SK-N-SH (cell line): ENCODE measurements at regions not wholly inside any gene's neighbourhood (a gene's known extent, or its start where the extent isn't known, plus 50 kb on each side); places are given as distances from the start of the nearest gene placed in this dataset.
"Not testable (repeated sequence)": the region's sequence is repeated elsewhere in the genome, so short reads cannot be mapped to it uniquely, and the experiment has no call there.

Experiments
- CTCF ChIA-PET: fragments of 300-600, 350-600 bp; formaldehyde crosslinking; extraction: SDS; loops from one replicate; lab custom pipeline; 2021; lab: Yijun Ruan, JAX
- POLR2A ChIA-PET: fragments of 350-600 bp; sonication (Branson Sonifier 250); formaldehyde crosslinking; extraction: SDS; loops from one replicate; lab custom pipeline; 2020; ENCODE audit warnings: antibody characterized with exemption, inconsistent platforms; lab: Yijun Ruan, JAX
- DNase-seq: peaks from one replicate; pipeline ENCODE4 v3.0.0; 2012
- H2AFZ ChIP-seq: fragments of 200-600 bp; sonication (generic); 2 replicates; pipeline ENCODE4 v1.8.1; 2016; ENCODE audit warnings: antibody characterized with exemption, mild to moderate bottlenecking, low read depth
- H3F3A ChIP-seq: fragments of 200-600 bp; sonication (generic); replicated peaks from 2 replicates; pipeline ENCODE3; 2016; ENCODE audit warnings: antibody characterized with exemption, mild to moderate bottlenecking; ENCODE audit not compliant: insufficient read depth
- H3K27ac ChIP-seq, 2 experiments: fragments of 200-500 bp in 1 of 2; fragments of 200-600 bp in 1 of 2; sonication (Bioruptor generic) in 1 of 2; sonication (generic), shearing (Covaris generic) in 1 of 2; 2 replicates each; pipeline versions ENCODE4 v1.5.1 to v1.6.1; 2014 to 2016; ENCODE audit warnings: low read depth in 2 of 2, inconsistent platforms in 1 of 2, low read length in 1 of 2, mild to moderate bottlenecking in 1 of 2, mixed read lengths in 1 of 2
- H3K27me3 ChIP-seq: fragments of 200-600 bp; sonication (generic), shearing (Covaris generic); 2 replicates; pipeline ENCODE4 v1.6.1; 2016; ENCODE audit warnings: mixed run types; ENCODE audit not compliant: insufficient read depth
- H3K36me3 ChIP-seq, 2 experiments: fragments of 200-500 bp in 1 of 2; fragments of 200-600 bp in 1 of 2; sonication (Bioruptor generic) in 1 of 2; sonication (generic) in 1 of 2; replicated peaks in 1 of 2; 2 replicates each; pipeline versions ENCODE3 to v1.5.1; 2014 to 2016; ENCODE audit warnings: low read length in 1 of 2, mild to moderate bottlenecking in 1 of 2; ENCODE audit not compliant: insufficient read depth in 2 of 2, control insufficient read depth in 1 of 2
- H3K4me1 ChIP-seq, 2 experiments: fragments of 200-500 bp in 1 of 2; fragments of 200-600 bp in 1 of 2; sonication (Bioruptor generic) in 1 of 2; sonication (generic), shearing (Covaris generic) in 1 of 2; 2 replicates each; pipeline versions ENCODE4 v1.5.1 to v1.6.1; 2014 to 2016; ENCODE audit warnings: low read depth in 1 of 2, low read length in 1 of 2, mixed run types in 1 of 2; ENCODE audit not compliant: insufficient read depth in 2 of 2, control insufficient read depth in 1 of 2
- H3K4me2 ChIP-seq: fragments of 200-600 bp; sonication (generic), shearing (Covaris generic); 2 replicates; pipeline ENCODE4 v1.6.1; 2017; ENCODE audit warnings: mixed run types
- H3K4me3 ChIP-seq, 2 experiments: fragments of 200-500 bp in 1 of 2; fragments of 200-600 bp in 1 of 2; sonication (Bioruptor generic) in 1 of 2; sonication (generic), shearing (Covaris generic) in 1 of 2; 2 replicates each; pipeline versions ENCODE4 v1.5.1 to v1.8.1; 2014 to 2016; ENCODE audit warnings: low read depth in 2 of 2, inconsistent platforms in 1 of 2, low read length in 1 of 2, mild to moderate bottlenecking in 1 of 2, mixed read lengths in 1 of 2, moderate library complexity in 1 of 2
- H3K79me2 ChIP-seq: fragments of 200-600 bp; sonication (generic); 2 replicates; pipeline ENCODE4 v1.8.1; 2017; ENCODE audit warnings: mild to moderate bottlenecking; ENCODE audit not compliant: insufficient read depth
- H3K9ac ChIP-seq: fragments of 200-600 bp; sonication (generic); 2 replicates; pipeline ENCODE4 v1.6.1; 2017; ENCODE audit warnings: mixed run types
- H3K9me2 ChIP-seq: fragments of 200-600 bp; sonication (generic); 2 replicates; pipeline ENCODE4 v1.6.1; 2017; ENCODE audit warnings: mixed run types
- H3K9me3 ChIP-seq: fragments of 200-600 bp; sonication (generic); 2 replicates; pipeline ENCODE4 v1.6.1; 2017; ENCODE audit warnings: mixed run types, mild to moderate bottlenecking, moderate library complexity
- H4K20me1 ChIP-seq: fragments of 200-600 bp; sonication (generic); 2 replicates; pipeline ENCODE4 v1.6.1; 2017; ENCODE audit warnings: mild to moderate bottlenecking, mixed run types; ENCODE audit not compliant: insufficient read depth
- ELF1 ChIP-seq: IDR thresholded peaks from 2 replicates; pipeline ENCODE4 v1.4.0; 2012
- EP300 ChIP-seq, 2 experiments: IDR thresholded peaks; 2 replicates each; pipeline versions ENCODE4 v1.4.0 to v1.6.1; 2012; ENCODE audit warnings: borderline replicate concordance in 1 of 2, low read depth in 1 of 2, low read length in 1 of 2
- FOSL2 ChIP-seq: IDR thresholded peaks from 2 replicates; pipeline ENCODE4 v1.4.0; 2012; ENCODE audit warnings: low read depth, mild to moderate bottlenecking, moderate library complexity, borderline replicate concordance
- FOXM1 ChIP-seq: IDR thresholded peaks from 2 replicates; pipeline ENCODE4 v1.4.0; 2012; ENCODE audit warnings: low read depth, mild to moderate bottlenecking
- GABPA ChIP-seq: IDR thresholded peaks from 2 replicates; pipeline ENCODE4 v1.4.0; 2012; ENCODE audit warnings: low read depth, mild to moderate bottlenecking
- IRF3 ChIP-seq: fragments of 150-350 bp; IDR thresholded peaks from 2 replicates; pipeline ENCODE4 v1.6.1; 2016; ENCODE audit warnings: mild to moderate bottlenecking, low read depth, low read length
- MEF2A ChIP-seq: IDR thresholded peaks from 2 replicates; pipeline ENCODE4 v1.4.0; 2012; ENCODE audit warnings: low read depth, borderline replicate concordance
- MXI1 ChIP-seq: IDR thresholded peaks from 2 replicates; pipeline ENCODE4 v1.6.1; 2012; ENCODE audit warnings: mild to moderate bottlenecking, low read depth, low read length, improper control_type of control experiment
- NRF1 ChIP-seq: IDR thresholded peaks from 2 replicates; pipeline ENCODE4 v1.6.1; 2012; ENCODE audit warnings: low read depth, mild to moderate bottlenecking, low read length
- PBX3 ChIP-seq: IDR thresholded peaks from 2 replicates; pipeline ENCODE4; 2012
- RAD21 ChIP-seq: IDR thresholded peaks from 2 replicates; pipeline ENCODE4 v1.6.1; 2012; ENCODE audit warnings: mild to moderate bottlenecking, low read length
- REST ChIP-seq: IDR thresholded peaks from 2 replicates; pipeline ENCODE4 v1.6.1; 2012; ENCODE audit warnings: mild to moderate bottlenecking, low read depth, low read length, moderate library complexity
- USF2 ChIP-seq: fragments of 150-350 bp; IDR thresholded peaks from 2 replicates; pipeline ENCODE4 v1.6.1; 2017; ENCODE audit warnings: antibody characterized with exemption, low read length, low read depth, borderline replicate concordance
- WGBS: methylation state at CpG from one replicate; pipeline ENCODE4 v1.1.6; 2017; ENCODE audit warnings: low lambda C conversion rate; 5-methylcytosine and 5-hydroxymethylcytosine counted together

GRCh38 chr3:145024700-145025099 lies 1053.1 kb downstream of the DIPK2A start (continued):
- TF ChIP-seq REST (no peak), MXI1 (no peak), USF2 (no peak), PBX3 (no peak), FOXM1 (no peak)

GRCh38 chr3:145027186-145027585 lies 1055.6 kb downstream of the DIPK2A start:
- H2AFZ ChIP-seq, DNase-seq, H3K79me2 ChIP-seq, H4K20me1 ChIP-seq, H3K4me2 ChIP-seq, H3K9me2 ChIP-seq, H3K4me1 ChIP-seq, H3K27ac ChIP-seq, POLR2A ChIA-PET, H3K9ac ChIP-seq, H3F3A ChIP-seq, CTCF ChIA-PET, H3K4me3 ChIP-seq, H3K9me3 ChIP-seq, H3K36me3 ChIP-seq, H3K27me3 ChIP-seq: not testable (repeated sequence)
- WGBS, result 0% methylated on average over 1 of the region's 3 CpGs

- Histone ChIP-seq H3K27ac (no peak overlapping the region), H3K4me3 (no peak overlapping the region), H3K9me3 (no peaks in the 10 kb centered on the region), H3K4me2 (no peak overlapping the region), H3K36me3 (no peaks in the 10 kb centered on the region), H3K27me3 (no peaks in the 10 kb centered on the region), H3F3A (no peaks in the 10 kb centered on the region), H4K20me1 (no peaks in the 10 kb centered on the region), H2AFZ (no peak overlapping the region), H3K4me1 (no peaks in the 10 kb centered on the region), H3K9me2 (no peaks in the 10 kb centered on the region), H3K79me2 (no peaks in the 10 kb centered on the region), H3K9ac (no peak overlapping the region)
- 0% methylated on average over 1 of the region's 1 CpG for WGBS
- no peak for DNase-seq
- ChIA-PET POLR2A (no interaction called here), CTCF (no interaction called here)
- TF ChIP-seq FOSL2, result no peak
- TF ChIP-seq NRF1, result no peak
- TF ChIP-seq MXI1, result no peak
- TF ChIP-seq IRF3, result no peak
- TF ChIP-seq ELF1, result no peak
- no peak for TF ChIP-seq EP300 (IDR thresholded peaks at IDR 0.05; ENCODE audit: borderline replicate concordance in 1 of 2, low read depth in 1 of 2, low read length in 1 of 2)
- TF ChIP-seq REST, result no peak
- no peak for TF ChIP-seq MEF2A
- no peak for TF ChIP-seq RAD21
- no peak for TF ChIP-seq GABPA
Observed at GRCh38 chr3:145032791-145033190, 1061.2 kb downstream of the DIPK2A start.
